Neural cell (in vitro differentiated cells): ENCODE measurements at regions not wholly inside any gene's neighbourhood (a gene's known extent, or its start where the extent isn't known, plus 50 kb on each side); places are given as distances from the start of the nearest gene placed in this dataset.

Experiments
- EP300 ChIP-seq: fragments of 450-650 bp; conservative IDR thresholded peaks from 2 replicates; pipeline ENCODE4 v1.6.1; 2014; ENCODE audit warnings: antibody characterized with exemption, mild to moderate bottlenecking, moderate library complexity; ENCODE audit not compliant: poor library complexity, severe bottlenecking
- MXI1 ChIP-seq: fragments of 450-650 bp; conservative IDR thresholded peaks from 2 replicates; pipeline ENCODE4 v1.6.1; 2014; ENCODE audit warnings: antibody characterized with exemption, mild to moderate bottlenecking; ENCODE audit not compliant: poor library complexity, severe bottlenecking
- RAD21 ChIP-seq: fragments of 450-650 bp; conservative IDR thresholded peaks from 2 replicates; pipeline ENCODE4 v1.6.1; 2014; ENCODE audit warnings: antibody characterized with exemption, mild to moderate bottlenecking, moderate library complexity
- REST ChIP-seq: IDR thresholded peaks from 2 replicates; pipeline ENCODE4 v1.6.1; 2012; ENCODE audit warnings: borderline replicate concordance
- TF ChIP-seq, protein P1 (sequence below): fragments of 450-650 bp; IDR thresholded peaks from 2 replicates; pipeline ENCODE4 v1.5.1; 2014; ENCODE audit warnings: antibody characterized with exemption, mild to moderate bottlenecking, moderate library complexity; ENCODE audit not compliant: poor library complexity, severe bottlenecking

DNA sequence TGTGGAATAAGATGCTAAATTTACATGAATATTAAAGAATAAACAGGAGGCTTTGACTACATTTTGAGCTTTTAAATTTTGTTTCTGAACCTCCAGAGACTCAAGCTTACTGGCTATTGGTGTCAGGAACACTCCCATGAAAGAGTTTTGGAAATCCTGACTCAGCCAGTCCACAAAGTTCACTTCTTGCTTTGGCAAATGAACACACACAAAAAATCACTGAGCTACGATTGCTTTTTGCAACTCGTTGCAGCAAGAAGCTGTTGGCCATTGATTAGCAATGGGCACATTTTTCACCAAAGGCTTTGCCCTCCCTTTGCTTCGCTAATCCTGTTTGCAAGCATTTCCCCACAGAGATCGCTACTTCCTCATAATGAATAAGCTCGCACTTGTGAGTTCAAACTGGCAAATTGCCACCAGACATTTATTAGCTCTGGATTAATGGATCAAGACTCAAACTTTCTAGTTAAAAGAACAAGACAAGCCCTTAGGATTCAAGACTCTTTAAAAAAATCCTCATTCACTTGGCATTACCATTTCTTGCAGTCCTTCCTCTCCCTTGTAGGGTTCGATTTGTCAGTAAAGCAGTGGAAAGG lies 343.2 kb upstream of the ONECUT1 start:
- TF ChIP-seq, protein P1, sequence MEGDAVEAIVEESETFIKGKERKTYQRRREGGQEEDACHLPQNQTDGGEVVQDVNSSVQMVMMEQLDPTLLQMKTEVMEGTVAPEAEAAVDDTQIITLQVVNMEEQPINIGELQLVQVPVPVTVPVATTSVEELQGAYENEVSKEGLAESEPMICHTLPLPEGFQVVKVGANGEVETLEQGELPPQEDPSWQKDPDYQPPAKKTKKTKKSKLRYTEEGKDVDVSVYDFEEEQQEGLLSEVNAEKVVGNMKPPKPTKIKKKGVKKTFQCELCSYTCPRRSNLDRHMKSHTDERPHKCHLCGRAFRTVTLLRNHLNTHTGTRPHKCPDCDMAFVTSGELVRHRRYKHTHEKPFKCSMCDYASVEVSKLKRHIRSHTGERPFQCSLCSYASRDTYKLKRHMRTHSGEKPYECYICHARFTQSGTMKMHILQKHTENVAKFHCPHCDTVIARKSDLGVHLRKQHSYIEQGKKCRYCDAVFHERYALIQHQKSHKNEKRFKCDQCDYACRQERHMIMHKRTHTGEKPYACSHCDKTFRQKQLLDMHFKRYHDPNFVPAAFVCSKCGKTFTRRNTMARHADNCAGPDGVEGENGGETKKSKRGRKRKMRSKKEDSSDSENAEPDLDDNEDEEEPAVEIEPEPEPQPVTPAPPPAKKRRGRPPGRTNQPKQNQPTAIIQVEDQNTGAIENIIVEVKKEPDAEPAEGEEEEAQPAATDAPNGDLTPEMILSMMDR, result no peak
- TF ChIP-seq MXI1, result no peak
- no peak for TF ChIP-seq REST
- no peak for TF ChIP-seq EP300
- TF ChIP-seq RAD21, result no peak
